RPMI7951 (cell line): ENCODE measurements at regions not wholly inside any gene's neighbourhood (a gene's known extent, or its start where the extent isn't known, plus 50 kb on each side); places are given as distances from the start of the nearest gene placed in this dataset.

Source experiments
- DNase-seq: peaks from one replicate; pipeline ENCODE4 v3.0.0-alpha.2; 2012; ENCODE audit warnings: low read depth

- DNase-seq = no peak
These were observed 299.7 kb downstream of the CWC27 start for GRCh38 chr5:65068410-65068809.

GRCh38 chr5:65070026-65070425 lies 301.3 kb downstream of the CWC27 start:
- DNase-seq = no peak

- DNase-seq = no peak
These were observed 304.1 kb downstream of the CWC27 start for GRCh38 chr5:65072850-65073249.

- DNase-seq = peak; percentile 28
These were observed 304.5 kb downstream of the CWC27 start for GRCh38 chr5:65073250-65073661.

GRCh38 chr5:65075623-65076250 lies 307.0 kb downstream of the CWC27 start:
- DNase-seq = no peak

GRCh38 chr5:65076251-65076869 lies 307.6 kb downstream of the CWC27 start:
- peak; percentile 53 for DNase-seq

GRCh38 chr5:65077653-65078052 lies 308.9 kb downstream of the CWC27 start:
- DNase-seq = no peak

GRCh38 chr5:65078331-65078730 lies 309.6 kb downstream of the CWC27 start:
- DNase-seq = no peak

- DNase-seq = no peak
These were observed 312.3 kb downstream of the CWC27 start for GRCh38 chr5:65081071-65081470.

- no peak for DNase-seq
These were observed 316.2 kb downstream of the CWC27 start for GRCh38 chr5:65084795-65085515.

- no peak for DNase-seq
These were observed 316.8 kb downstream of the CWC27 start for GRCh38 chr5:65085516-65085850.

- DNase-seq = no peak
These were observed 317.6 kb downstream of the CWC27 start for GRCh38 chr5:65086234-65086890.

- no peak for DNase-seq
These were observed 318.4 kb downstream of the CWC27 start for GRCh38 chr5:65087154-65087553.

- DNase-seq = no peak
These were observed 325.5 kb downstream of the CWC27 start for GRCh38 chr5:65094279-65094678.

GRCh38 chr5:65098393-65098792 lies 329.7 kb downstream of the CWC27 start:
- DNase-seq = no peak
